ENCODE measurements at regions not wholly inside any gene's neighbourhood (a gene's known extent, or its start where the extent isn't known, plus 50 kb on each side); places are given as distances from the start of the nearest gene placed in this dataset.

DNA sequence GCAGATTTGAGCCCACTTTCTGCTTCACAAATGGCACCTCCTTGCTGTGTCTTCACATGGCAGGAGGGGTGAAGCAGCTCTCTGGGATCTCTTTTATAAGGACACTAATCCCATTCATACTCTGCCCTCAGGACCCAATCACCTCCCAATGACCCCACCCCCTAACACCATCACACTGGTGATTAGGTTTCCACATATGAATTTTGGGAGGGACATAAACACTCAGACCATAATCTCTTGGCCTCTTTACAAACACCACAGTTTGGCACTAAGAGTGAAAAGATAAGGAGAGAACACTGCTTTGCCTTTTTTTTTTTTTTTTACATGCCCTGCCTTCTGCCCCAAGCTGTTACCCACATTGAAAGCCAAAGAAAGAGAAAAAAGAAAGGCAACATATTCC lies 166.2 kb upstream of the NFIA start:
- Histone ChIP-seq H3K4me2 (ENCODE audit: low read length) (no peak overlapping the region), H3K9me3 (ENCODE audit: low read length) (no peaks in the 10 kb centered on the region), H3K79me2 (replicated peaks; ENCODE audit: insufficient read depth, low read length) (no peaks in the 10 kb centered on the region), H4K20me1 (ENCODE audit: insufficient read depth) (no peaks in the 10 kb centered on the region), H3K4me3 (ENCODE audit: low read length) (no peak overlapping the region), H3F3A (ENCODE audit: insufficient read depth, low read length, poor library complexity, severe bottlenecking) (no peaks in the 10 kb centered on the region), H3K27me3 (ENCODE audit: insufficient read depth, low read depth, low read length) (no peaks in the 10 kb centered on the region), H3K27ac (ENCODE audit: low read length) (no peak overlapping the region), H3K9ac (ENCODE audit: low read length) (no peak overlapping the region), H2AFZ (ENCODE audit: low read depth, low read length) (no peak overlapping the region), H3K9me2 (ENCODE audit: insufficient read depth, low read length) (no peaks in the 10 kb centered on the region), H3K36me3 (ENCODE audit: insufficient read depth, low read length) (no peaks in the 10 kb centered on the region)
- no peak for TF ChIP-seq EP300 (conservative IDR thresholded peaks at IDR 0.05; ENCODE audit: poor library complexity, severe bottlenecking)
- TF ChIP-seq RAD21 (conservative IDR thresholded peaks at IDR 0.05): no peak

DNA sequence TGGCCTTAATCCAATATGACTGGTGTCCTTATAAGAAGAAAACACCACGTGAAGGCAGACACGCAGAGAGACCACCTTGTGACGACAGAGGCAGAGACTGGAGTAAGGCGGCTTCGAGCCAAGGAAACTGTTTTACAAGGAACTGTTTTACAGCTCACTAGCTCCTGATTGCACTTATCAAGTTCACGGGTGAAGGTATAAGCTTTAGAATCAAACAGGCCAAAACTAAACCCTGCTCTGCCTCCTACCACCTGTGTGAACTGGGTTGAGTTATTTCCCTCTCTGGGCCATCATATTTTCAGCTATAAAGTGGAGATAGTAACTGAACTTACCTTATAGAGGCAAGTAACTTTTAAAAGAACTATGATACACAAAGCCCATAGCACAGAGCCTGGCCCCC lies 166.9 kb upstream of the NFIA start:
- Histone ChIP-seq H3K4me3 (ENCODE audit: low read length) (no peak overlapping the region), H2AFZ (ENCODE audit: low read depth, low read length) (no peak overlapping the region), H3F3A (ENCODE audit: insufficient read depth, low read length, poor library complexity, severe bottlenecking) (no peaks in the 10 kb centered on the region), H3K4me2 (ENCODE audit: low read length) (no peak overlapping the region), H3K79me2 (replicated peaks; ENCODE audit: insufficient read depth, low read length) (no peaks in the 10 kb centered on the region), H3K27ac (ENCODE audit: low read length) (no peak overlapping the region), H3K36me3 (ENCODE audit: insufficient read depth, low read length) (no peaks in the 10 kb centered on the region), H4K20me1 (ENCODE audit: insufficient read depth) (no peaks in the 10 kb centered on the region), H3K9me2 (ENCODE audit: insufficient read depth, low read length) (no peaks in the 10 kb centered on the region), H3K9ac (ENCODE audit: low read length) (no peak overlapping the region), H3K27me3 (ENCODE audit: insufficient read depth, low read depth, low read length) (no peaks in the 10 kb centered on the region), H3K9me3 (ENCODE audit: low read length) (no peaks in the 10 kb centered on the region)
- TF ChIP-seq, protein P1, sequence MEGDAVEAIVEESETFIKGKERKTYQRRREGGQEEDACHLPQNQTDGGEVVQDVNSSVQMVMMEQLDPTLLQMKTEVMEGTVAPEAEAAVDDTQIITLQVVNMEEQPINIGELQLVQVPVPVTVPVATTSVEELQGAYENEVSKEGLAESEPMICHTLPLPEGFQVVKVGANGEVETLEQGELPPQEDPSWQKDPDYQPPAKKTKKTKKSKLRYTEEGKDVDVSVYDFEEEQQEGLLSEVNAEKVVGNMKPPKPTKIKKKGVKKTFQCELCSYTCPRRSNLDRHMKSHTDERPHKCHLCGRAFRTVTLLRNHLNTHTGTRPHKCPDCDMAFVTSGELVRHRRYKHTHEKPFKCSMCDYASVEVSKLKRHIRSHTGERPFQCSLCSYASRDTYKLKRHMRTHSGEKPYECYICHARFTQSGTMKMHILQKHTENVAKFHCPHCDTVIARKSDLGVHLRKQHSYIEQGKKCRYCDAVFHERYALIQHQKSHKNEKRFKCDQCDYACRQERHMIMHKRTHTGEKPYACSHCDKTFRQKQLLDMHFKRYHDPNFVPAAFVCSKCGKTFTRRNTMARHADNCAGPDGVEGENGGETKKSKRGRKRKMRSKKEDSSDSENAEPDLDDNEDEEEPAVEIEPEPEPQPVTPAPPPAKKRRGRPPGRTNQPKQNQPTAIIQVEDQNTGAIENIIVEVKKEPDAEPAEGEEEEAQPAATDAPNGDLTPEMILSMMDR (IDR thresholded peaks at IDR 0.05; ENCODE audit: poor library complexity, severe bottlenecking): no peak
- TF ChIP-seq, protein P2, sequence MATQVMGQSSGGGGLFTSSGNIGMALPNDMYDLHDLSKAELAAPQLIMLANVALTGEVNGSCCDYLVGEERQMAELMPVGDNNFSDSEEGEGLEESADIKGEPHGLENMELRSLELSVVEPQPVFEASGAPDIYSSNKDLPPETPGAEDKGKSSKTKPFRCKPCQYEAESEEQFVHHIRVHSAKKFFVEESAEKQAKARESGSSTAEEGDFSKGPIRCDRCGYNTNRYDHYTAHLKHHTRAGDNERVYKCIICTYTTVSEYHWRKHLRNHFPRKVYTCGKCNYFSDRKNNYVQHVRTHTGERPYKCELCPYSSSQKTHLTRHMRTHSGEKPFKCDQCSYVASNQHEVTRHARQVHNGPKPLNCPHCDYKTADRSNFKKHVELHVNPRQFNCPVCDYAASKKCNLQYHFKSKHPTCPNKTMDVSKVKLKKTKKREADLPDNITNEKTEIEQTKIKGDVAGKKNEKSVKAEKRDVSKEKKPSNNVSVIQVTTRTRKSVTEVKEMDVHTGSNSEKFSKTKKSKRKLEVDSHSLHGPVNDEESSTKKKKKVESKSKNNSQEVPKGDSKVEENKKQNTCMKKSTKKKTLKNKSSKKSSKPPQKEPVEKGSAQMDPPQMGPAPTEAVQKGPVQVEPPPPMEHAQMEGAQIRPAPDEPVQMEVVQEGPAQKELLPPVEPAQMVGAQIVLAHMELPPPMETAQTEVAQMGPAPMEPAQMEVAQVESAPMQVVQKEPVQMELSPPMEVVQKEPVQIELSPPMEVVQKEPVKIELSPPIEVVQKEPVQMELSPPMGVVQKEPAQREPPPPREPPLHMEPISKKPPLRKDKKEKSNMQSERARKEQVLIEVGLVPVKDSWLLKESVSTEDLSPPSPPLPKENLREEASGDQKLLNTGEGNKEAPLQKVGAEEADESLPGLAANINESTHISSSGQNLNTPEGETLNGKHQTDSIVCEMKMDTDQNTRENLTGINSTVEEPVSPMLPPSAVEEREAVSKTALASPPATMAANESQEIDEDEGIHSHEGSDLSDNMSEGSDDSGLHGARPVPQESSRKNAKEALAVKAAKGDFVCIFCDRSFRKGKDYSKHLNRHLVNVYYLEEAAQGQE (IDR thresholded peaks at IDR 0.05; ENCODE audit: borderline replicate concordance): no peak
- TF ChIP-seq EZH2 (IDR thresholded peaks at IDR 0.05; ENCODE audit: borderline replicate concordance, insufficient read depth, low read length, poor library complexity, severe bottlenecking) (no peak), RAD21 (conservative IDR thresholded peaks at IDR 0.05) (no peak), POLR2AphosphoS5 (IDR thresholded peaks at IDR 0.05) (no peak), EP300 (conservative IDR thresholded peaks at IDR 0.05; ENCODE audit: poor library complexity, severe bottlenecking) (no peak), MXI1 (conservative IDR thresholded peaks at IDR 0.05; ENCODE audit: poor library complexity, severe bottlenecking) (no peak), SMC3 (conservative IDR thresholded peaks at IDR 0.05; ENCODE audit: poor library complexity) (no peak), TAF1 (IDR thresholded peaks at IDR 0.05; ENCODE audit: low read depth) (no peak)

DNA sequence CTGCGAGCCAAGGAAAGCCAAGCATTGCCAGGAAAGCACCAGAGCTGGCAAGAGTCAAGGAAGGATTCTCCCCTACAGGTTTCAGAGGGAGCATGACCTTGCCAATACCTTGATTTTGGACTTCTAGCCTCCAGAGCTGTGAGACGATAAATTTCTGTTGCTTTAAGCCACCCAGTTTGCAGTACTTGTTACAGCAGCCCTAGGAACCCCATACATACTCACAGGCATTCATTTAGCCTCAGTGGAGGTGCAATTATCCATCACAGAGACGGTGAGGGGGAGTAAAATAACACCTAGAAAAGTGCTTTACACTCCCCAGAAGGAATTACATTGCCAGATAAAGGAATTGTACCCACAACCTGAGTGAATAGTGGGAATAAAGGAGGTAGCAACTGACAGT lies 167.4 kb upstream of the NFIA start:
- no peak overlapping the region for H3K27ac ChIP-seq (ENCODE audit: low read length)
- H3K79me2 ChIP-seq (replicated peaks; ENCODE audit: insufficient read depth, low read length): no peaks in the 10 kb centered on the region
- no peak overlapping the region for H3K9ac ChIP-seq (ENCODE audit: low read length)
- H4K20me1 ChIP-seq (ENCODE audit: insufficient read depth): no peaks in the 10 kb centered on the region
- H3K36me3 ChIP-seq (ENCODE audit: insufficient read depth, low read length): no peaks in the 10 kb centered on the region
- H2AFZ ChIP-seq (ENCODE audit: low read depth, low read length): no peak overlapping the region
- H3K27me3 ChIP-seq (ENCODE audit: insufficient read depth, low read depth, low read length): no peaks in the 10 kb centered on the region
- no peak overlapping the region for H3K4me3 ChIP-seq (ENCODE audit: low read length)
- no peaks in the 10 kb centered on the region for H3K9me2 ChIP-seq (ENCODE audit: insufficient read depth, low read length)
- H3K4me2 ChIP-seq (ENCODE audit: low read length): no peak overlapping the region
- no peaks in the 10 kb centered on the region for H3K9me3 ChIP-seq (ENCODE audit: low read length)
- H3F3A ChIP-seq (ENCODE audit: insufficient read depth, low read length, poor library complexity, severe bottlenecking): no peaks in the 10 kb centered on the region
- TF ChIP-seq, protein P2 (IDR thresholded peaks at IDR 0.05; ENCODE audit: borderline replicate concordance): no peak
- no peak for TF ChIP-seq RAD21 (conservative IDR thresholded peaks at IDR 0.05)
- no peak for TF ChIP-seq MXI1 (conservative IDR thresholded peaks at IDR 0.05; ENCODE audit: poor library complexity, severe bottlenecking)
- TF ChIP-seq, protein P1 (IDR thresholded peaks at IDR 0.05; ENCODE audit: poor library complexity, severe bottlenecking): no peak
- TF ChIP-seq POLR2AphosphoS5 (IDR thresholded peaks at IDR 0.05): no peak
- TF ChIP-seq SMC3 (conservative IDR thresholded peaks at IDR 0.05; ENCODE audit: poor library complexity): no peak
- no peak for TF ChIP-seq EZH2 (IDR thresholded peaks at IDR 0.05; ENCODE audit: borderline replicate concordance, insufficient read depth, low read length, poor library complexity, severe bottlenecking)
- TF ChIP-seq EP300 (conservative IDR thresholded peaks at IDR 0.05; ENCODE audit: poor library complexity, severe bottlenecking): no peak
- TF ChIP-seq TAF1 (IDR thresholded peaks at IDR 0.05; ENCODE audit: low read depth): no peak
